T-helper 1 cell treated with Interleukin-12 subunit alpha and Interleukin-12 subunit beta and Interleukin-4 antibody, amounts not matched to agents 30 ng/mL and 1 ng/mL, for 36 hours (primary cell): ENCODE measurements at regions not wholly inside any gene's neighbourhood (a gene's known extent, or its start where the extent isn't known, plus 50 kb on each side); places are given as distances from the start of the nearest gene placed in this dataset.

Experiments
- intact Hi-C: fragments of 100-400 bp; cut with micrococcal nuclease; formaldehyde crosslinking; loops from one replicate; pipeline ENCODE4 v1.15.1; 2024

GRCh38 chr10:3723766-3724165, 61.2 kb downstream of the KLF6 start:
- intact Hi-C loops = no loop called here

- intact Hi-C loops = no loop called here
Observed at GRCh38 chr10:3720228-3721019, 64.6 kb downstream of the KLF6 start.

- intact Hi-C loops = no loop called here
Observed at GRCh38 chr10:3719024-3719843, 65.8 kb downstream of the KLF6 start.

DNA sequence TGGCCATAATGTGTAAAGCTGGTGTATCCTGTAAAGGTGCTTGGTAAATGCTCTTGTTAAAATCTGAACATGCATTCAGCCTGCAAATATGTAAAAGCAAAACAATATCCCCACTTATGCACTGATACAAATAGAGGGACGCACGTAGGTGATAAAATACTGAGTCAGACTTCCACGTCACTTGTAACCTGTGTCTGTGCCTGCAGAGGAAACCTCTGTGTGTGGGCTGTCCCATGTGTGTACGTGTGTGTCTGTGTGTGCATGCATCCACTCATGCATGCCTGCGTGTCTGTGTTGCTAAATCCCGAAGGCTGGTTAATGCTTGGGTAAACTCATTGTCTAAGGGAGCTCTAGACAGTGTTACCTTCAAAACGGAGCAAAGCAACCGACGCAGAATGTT, 68.9 kb downstream of the KLF6 start:
- intact Hi-C loops = no loop called here

DNA sequence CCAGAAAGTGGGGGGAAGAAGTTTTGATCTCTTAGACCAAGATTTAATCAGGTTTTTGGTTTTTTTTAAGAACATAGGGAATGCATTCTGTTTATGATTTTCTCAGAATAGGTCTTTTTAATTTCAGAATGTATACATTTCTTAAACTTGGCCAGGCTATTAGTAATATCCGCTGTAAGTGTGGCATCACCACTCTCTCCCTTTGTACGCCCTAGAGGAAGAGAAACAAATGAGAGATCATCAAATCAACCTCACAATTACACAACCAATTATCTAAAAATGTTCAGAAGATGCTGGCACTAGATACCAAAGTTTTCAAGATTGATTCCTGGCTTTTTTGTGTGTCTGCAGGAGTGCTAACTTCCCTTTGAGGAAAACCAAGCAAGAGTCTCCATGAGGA, 70.0 kb downstream of the KLF6 start:
- intact Hi-C loops = no loop called here

GRCh38 chr10:3714531-3714930, 70.5 kb downstream of the KLF6 start:
- intact Hi-C loops = no loop called here

GRCh38 chr10:3712707-3713106, 72.3 kb downstream of the KLF6 start:
- intact Hi-C loops = no loop called here

- intact Hi-C loops = no loop called here
Observed at GRCh38 chr10:3711918-3712317, 73.1 kb downstream of the KLF6 start.

DNA sequence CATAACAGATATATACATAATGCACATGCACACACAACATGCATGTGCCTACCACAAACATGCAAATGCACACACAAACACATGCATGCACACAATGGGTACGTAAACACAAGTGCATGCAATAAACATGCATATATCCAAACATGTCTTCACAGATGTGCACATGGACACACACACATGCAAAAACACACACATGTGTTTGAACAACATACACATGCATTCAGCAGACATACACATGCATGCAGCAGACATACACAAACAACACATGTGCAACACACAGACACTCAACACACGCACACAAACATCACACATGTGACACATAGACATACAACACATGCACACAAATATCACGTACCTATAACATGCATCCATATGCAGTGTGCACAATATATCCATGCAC, 74.2 kb downstream of the KLF6 start:
- intact Hi-C loops = no loop called here

- intact Hi-C loops = no loop called here
Observed at GRCh38 chr10:3709456-3710060, 75.5 kb downstream of the KLF6 start.

- intact Hi-C loops = no loop called here
Observed at GRCh38 chr10:3708852-3709251, 76.2 kb downstream of the KLF6 start.

- intact Hi-C loops = no loop called here
Observed at GRCh38 chr10:3704565-3705325, 80.3 kb downstream of the KLF6 start.

DNA sequence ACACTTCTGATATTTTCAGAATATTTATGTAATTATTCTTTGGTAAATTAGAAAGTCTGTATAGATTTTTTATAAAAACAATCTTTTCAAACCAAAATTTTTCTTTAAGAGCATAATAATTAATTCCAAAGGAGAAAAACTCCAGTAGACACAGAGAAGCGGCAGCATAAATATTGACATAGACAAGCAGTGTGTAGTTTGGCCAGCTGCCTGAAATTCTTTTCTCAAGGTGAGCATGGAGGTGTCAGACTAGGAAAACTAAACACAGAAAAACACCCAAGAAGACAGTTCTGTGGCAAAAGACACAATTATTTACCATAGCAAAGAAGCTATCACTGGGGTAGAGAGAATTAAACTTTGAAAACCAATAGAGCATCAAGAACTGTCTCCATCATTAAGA, 82.4 kb downstream of the KLF6 start:
- intact Hi-C loops = no loop called here

- intact Hi-C loops = no loop called here
Observed at GRCh38 chr10:3702056-3702546, 82.9 kb downstream of the KLF6 start.

- intact Hi-C loops = no loop called here
Observed at GRCh38 chr10:3701491-3701890, 83.5 kb downstream of the KLF6 start.

GRCh38 chr10:3700531-3701076, 84.4 kb downstream of the KLF6 start:
- intact Hi-C loops = no loop called here

DNA sequence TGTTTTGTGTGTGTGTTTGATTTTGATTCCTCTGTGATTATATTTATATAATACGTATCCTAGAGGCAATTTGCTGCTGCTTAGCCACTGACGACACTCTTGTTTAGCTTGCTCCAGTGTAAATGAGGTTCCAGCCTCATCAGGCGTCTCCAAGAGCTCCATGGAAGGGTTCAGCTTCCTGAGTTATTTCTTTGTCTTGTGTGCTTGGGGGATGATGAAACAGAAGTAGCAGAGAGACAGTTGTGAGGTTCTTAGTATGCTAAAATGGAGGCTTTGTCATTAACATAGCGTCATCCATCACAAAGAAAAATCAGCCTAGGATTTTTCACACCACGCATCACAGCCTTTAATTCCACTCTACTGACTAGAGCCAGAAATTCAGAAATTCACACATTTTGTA, 85.1 kb downstream of the KLF6 start:
- intact Hi-C loops = no loop called here

GRCh38 chr10:3698312-3698711, 86.7 kb downstream of the KLF6 start:
- intact Hi-C loops = no loop called here

GRCh38 chr10:3693698-3694080, 91.3 kb downstream of the KLF6 start:
- intact Hi-C loops = no loop called here

DNA sequence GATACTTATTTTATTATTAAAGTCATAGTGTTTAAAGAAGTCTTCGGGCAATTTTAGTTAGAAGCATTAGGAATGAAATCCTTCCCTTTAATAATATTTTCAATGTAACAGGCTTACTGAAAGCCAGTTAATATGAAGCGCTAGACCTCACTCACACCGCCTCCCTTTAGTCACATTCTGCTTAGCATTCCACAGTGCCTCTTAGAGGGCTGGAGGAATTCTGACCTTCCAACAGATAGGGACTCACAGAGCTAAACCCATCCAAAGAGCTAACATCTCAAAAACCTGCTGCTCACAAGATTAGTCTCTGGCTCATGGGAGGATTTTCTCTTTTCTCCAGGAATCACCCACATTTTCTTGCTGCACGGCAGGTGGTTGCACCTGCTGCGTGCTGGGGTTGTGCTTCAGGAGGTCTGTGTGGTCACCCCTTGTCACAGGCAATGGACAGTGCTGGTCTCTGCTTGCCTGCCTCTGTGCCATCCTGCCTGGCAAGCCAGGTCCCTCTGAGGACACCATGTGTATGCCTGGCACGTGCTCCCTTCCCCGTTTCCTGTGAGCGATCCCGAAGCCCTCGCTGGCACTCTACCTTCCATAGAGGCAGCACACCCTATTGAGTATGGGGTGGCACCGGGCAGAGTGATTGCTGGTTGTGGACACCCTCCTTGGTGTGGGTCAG, 91.8 kb downstream of the KLF6 start:
- intact Hi-C loops = no loop called here
